Testis (tissue), 2 donors: ENCODE measurements at regions not wholly inside any gene's neighbourhood (a gene's known extent, or its start where the extent isn't known, plus 50 kb on each side); places are given as distances from the start of the nearest gene placed in this dataset.
"Not testable (repeated sequence)": the region's sequence is repeated elsewhere in the genome, so short reads cannot be mapped to it uniquely, and the experiment has no call there.

ENCODE experiments used
- DNase-seq: peaks from one replicate; pipeline ENCODE4 v3.0.0-alpha.2; 2019
- H3K27ac ChIP-seq, 2 donors: fragments of 200-600 bp; sonication (generic); one replicate each; pipeline ENCODE4 v1.5.1; 2019
- H3K27me3 ChIP-seq: fragments of 200-600 bp; sonication (generic); one replicate; pipeline ENCODE4 v1.5.1; 2019
- H3K36me3 ChIP-seq: fragments of 200-600 bp; sonication (generic); one replicate; pipeline ENCODE4 v1.5.1; 2017; ENCODE audit warnings: low read depth; ENCODE audit errors: missing control alignments
- H3K4me1 ChIP-seq: fragments of 200-600 bp; sonication (generic); one replicate; pipeline ENCODE4 v1.5.1; 2019
- H3K4me3 ChIP-seq, 2 donors: fragments of 200-600 bp; sonication (generic); one replicate each; pipeline ENCODE4 v1.5.1; 2017 to 2019
- H3K9me3 ChIP-seq: fragments of 200-600 bp; sonication (generic); one replicate; pipeline ENCODE4 v1.5.1; 2017
- CTCF ChIP-seq, 3 experiments: fragments of 450-650 bp in 2 of 3; fragments of 200-600 bp in 1 of 3; sonication (generic) in 1 of 3; IDR thresholded peaks; one replicate each; pipeline ENCODE4 v1.5.1; 2016 to 2019; ENCODE audit warnings: antibody characterized with exemption in 3 of 3, mild to moderate bottlenecking in 2 of 3, moderate library complexity in 1 of 3
- POLR2A ChIP-seq: fragments of 450-650 bp; IDR thresholded peaks from one replicate; pipeline ENCODE4 v1.6.1; 2017; ENCODE audit warnings: antibody characterized with exemption, mild to moderate bottlenecking, moderate library complexity
- WGBS, 2 donors: methylation state at CpG; one replicate each; pipeline ENCODE4 v1.1.5; 2018; 5-methylcytosine and 5-hydroxymethylcytosine counted together
- intact Hi-C: fragments of 100-400 bp; cut with DNase I; formaldehyde crosslinking; loops from one replicate; pipeline ENCODE4 v1.15.1; 2023; ENCODE audit warnings: low total_unique reads

GRCh38 chr1:232334811-232335210 is 295.1 kb downstream of the SIPA1L2 start:
- 94 to 96% methylated on average over 10 of the region's 10 CpGs for WGBS, 2 donors
- DNase-seq, result no peak
- intact Hi-C loops, result no loop called here

GRCh38 chr1:232334246-232334645 is 295.7 kb downstream of the SIPA1L2 start:
- Histone ChIP-seq H3K9me3 (no peaks in the 10 kb centered on the region), H3K36me3 (no peaks in the 10 kb centered on the region), H3K27ac (no peak overlapping the region), H3K27me3 (no peaks in the 10 kb centered on the region), H3K4me1 (no peaks in the 10 kb centered on the region), H3K4me3 (no peak overlapping the region)
- TF ChIP-seq CTCF (IDR thresholded peaks at IDR 0.05), result no peak
- TF ChIP-seq POLR2A, result no peak
- intact Hi-C loops, result no loop called here
- WGBS, 2 donors, result 57 to 85% methylated on average over 3 of the region's 3 CpGs
- DNase-seq, result no peak

More at GRCh38 chr1:232334811-232335210, 295.1 kb downstream of the SIPA1L2 start:
- H3K27me3 ChIP-seq, result no peaks in the 10 kb centered on the region
- H3K4me1 ChIP-seq, result no peaks in the 10 kb centered on the region
- H3K27ac ChIP-seq, result no peak overlapping the region
- TF ChIP-seq POLR2A, result no peak
- TF ChIP-seq CTCF (IDR thresholded peaks at IDR 0.05), result no peak
- H3K9me3 ChIP-seq, result no peaks in the 10 kb centered on the region
- no peaks in the 10 kb centered on the region for H3K36me3 ChIP-seq
- no peak overlapping the region for H3K4me3 ChIP-seq

GRCh38 chr1:232333419-232333767 is 296.5 kb downstream of the SIPA1L2 start:
- Histone ChIP-seq H3K4me3 (no peak overlapping the region), H3K4me1 (no peaks in the 10 kb centered on the region), H3K27me3 (no peaks in the 10 kb centered on the region), H3K36me3 (no peaks in the 10 kb centered on the region), H3K9me3 (no peaks in the 10 kb centered on the region), H3K27ac (no peak overlapping the region)
- 85 to 87% methylated on average over 2 to 5 of the region's 5 CpGs for WGBS, 2 donors
- TF ChIP-seq CTCF (IDR thresholded peaks at IDR 0.05) (no peak), POLR2A (no peak)
- intact Hi-C loops, result no loop called here
- DNase-seq, result no peak

- H3K36me3 ChIP-seq, H3K9me3 ChIP-seq, intact Hi-C loops, DNase-seq, H3K4me3 ChIP-seq, H3K27me3 ChIP-seq, H3K4me1 ChIP-seq, H3K27ac ChIP-seq: not testable (repeated sequence)
- 53 to 65% methylated on average over 9 of the region's 9 CpGs for WGBS, 2 donors
Observed at GRCh38 chr1:232332710-232333418, 297.1 kb downstream of the SIPA1L2 start.

GRCh38 chr1:232329103-232329813 is 300.7 kb downstream of the SIPA1L2 start:
- Histone ChIP-seq H3K36me3 (no peaks in the 10 kb centered on the region), H3K27me3 (no peaks in the 10 kb centered on the region), H3K9me3 (no peaks in the 10 kb centered on the region), H3K4me1 (no peaks in the 10 kb centered on the region), H3K27ac (no peak overlapping the region), H3K4me3 (no peak overlapping the region)
- no peak for DNase-seq
- WGBS, 2 donors, result 85 to 90% methylated on average over 10 of the region's 10 CpGs
- intact Hi-C loops, result no loop called here
- TF ChIP-seq CTCF (IDR thresholded peaks at IDR 0.05) (no peak), POLR2A (no peak)
